HG02970 (cell line): ENCODE measurements at regions not wholly inside any gene's neighbourhood (a gene's known extent, or its start where the extent isn't known, plus 50 kb on each side); places are given as distances from the start of the nearest gene placed in this dataset.

Experiments used
- ATAC-seq: cut with Tn5 transposase; IDR thresholded peaks from one replicate; pipeline ENCODE4 v1.9.1; 2021; ENCODE audit warnings: mild to moderate bottlenecking, moderate library complexity, moderate number of reproducible peaks; ENCODE audit not compliant: unreplicated experiment, low FRiP score

- ATAC-seq: no peak
Measured at GRCh38 chrX:69028761-69029120, 136.5 kb downstream of the PJA1 start.

- peak; percentile 70 for ATAC-seq
Measured at GRCh38 chrX:69028006-69028760, 137.1 kb downstream of the PJA1 start.

DNA sequence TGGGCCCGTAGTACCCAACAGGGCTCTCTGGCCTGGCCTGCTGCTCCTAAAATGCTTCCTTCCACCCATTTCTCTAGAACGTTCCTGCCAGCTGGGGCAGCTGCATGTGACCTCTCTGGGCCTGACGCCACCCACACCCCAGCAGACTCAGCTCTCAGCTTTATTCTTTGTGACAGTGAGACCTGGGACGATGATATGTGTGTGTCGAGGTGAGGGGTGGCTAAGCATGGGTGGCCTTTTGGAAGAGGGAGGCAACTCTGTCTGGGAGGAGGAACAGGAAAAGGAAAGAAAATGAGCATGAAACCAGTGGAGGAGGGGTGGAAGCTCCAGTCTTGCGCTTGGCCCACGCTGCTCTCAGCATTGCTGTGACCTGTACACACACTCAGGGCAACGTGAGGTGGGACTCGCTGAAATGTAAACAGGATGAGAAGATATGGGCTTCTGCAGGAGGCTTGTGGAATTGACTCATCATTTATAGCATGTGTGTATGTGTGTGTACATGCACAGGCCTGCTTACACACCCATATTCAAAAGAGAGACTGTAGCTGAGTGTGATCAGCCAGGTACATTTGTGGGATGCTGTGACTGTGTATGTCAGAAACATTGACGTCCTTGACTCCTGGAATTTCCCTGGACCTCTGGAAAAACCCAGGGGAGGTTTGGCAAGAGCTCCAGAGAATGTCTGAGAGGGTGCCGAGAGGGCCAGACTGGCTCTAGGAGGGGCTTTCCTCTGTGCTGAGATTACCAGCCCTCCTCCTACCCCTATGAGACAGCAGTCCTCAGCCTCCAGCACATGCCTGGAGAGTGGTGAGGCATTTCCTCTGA, 137.9 kb downstream of the PJA1 start:
- ATAC-seq: no peak

- ATAC-seq: no peak
Measured at GRCh38 chrX:69025802-69026301, 139.4 kb downstream of the PJA1 start.

GRCh38 chrX:69024931-69025330, 140.3 kb downstream of the PJA1 start:
- ATAC-seq: no peak

DNA sequence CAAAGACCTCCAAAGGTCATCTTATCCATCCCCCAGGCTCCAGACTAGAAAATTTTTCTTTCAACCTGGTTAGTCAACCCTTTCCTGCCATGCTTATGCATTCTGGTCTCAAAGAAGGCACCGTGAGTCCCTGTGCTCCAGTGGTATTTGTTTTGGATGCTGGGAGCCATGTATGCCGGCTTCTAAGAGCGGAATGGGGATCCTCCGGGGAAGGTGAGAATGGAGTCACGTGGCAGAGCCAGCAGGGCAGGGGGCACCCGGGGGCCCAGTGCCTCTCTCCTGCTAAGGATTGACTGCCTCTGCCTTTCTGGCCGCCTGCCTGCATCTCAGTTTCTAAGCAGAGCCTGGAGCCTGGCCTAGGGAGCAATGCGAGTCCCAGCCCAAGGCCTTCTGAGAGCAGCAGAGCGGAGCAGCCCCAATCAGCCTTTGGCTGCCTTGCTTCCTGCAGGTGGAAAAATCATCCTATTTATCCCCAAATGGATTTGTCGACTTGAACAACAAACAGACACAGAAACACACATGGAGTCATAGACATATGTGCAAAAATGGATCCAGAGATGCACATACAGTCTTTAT, 141.0 kb downstream of the PJA1 start:
- ATAC-seq: no peak

DNA sequence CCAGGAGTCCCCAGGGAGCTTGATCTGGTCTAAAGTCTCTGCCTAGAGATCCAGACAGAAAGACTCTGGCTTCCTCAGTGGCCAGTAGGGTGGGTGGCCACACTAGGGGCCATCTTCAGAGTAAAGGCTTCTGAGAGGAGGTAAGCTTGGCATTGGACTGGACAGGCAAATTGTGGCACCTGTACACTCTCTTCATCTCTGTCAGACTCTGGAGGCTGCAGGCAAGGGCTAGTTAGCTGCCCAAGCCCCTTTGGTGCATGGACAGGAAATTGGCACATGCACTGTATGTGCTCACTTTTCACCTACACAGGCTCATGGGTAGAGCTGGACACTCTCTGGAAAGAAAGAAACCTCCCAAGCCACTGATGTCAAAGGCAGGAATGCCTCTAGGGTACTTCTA, 142.8 kb downstream of the PJA1 start:
- ATAC-seq: no peak

GRCh38 chrX:69021141-69021960, 143.9 kb downstream of the PJA1 start:
- no peak for ATAC-seq

DNA sequence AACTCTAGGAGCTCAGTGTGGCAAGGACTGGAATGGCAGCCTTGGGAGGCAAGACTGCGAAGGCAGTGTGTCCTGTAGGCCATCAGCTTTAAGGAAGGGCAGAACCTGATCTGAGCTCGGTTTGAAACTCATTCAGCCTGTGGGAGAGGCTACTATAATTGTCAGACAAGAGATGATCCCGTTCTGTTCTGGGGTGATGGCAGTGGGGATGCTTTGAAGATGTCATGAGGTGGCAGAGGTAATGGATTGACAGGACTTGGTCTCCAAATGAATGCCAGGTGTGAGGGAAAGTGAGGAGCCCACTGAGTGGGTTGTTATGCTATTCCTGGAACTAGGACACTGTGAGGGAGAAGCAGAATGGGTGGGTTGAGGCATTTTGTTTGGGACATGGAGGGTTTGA, 144.9 kb downstream of the PJA1 start:
- no peak for ATAC-seq

DNA sequence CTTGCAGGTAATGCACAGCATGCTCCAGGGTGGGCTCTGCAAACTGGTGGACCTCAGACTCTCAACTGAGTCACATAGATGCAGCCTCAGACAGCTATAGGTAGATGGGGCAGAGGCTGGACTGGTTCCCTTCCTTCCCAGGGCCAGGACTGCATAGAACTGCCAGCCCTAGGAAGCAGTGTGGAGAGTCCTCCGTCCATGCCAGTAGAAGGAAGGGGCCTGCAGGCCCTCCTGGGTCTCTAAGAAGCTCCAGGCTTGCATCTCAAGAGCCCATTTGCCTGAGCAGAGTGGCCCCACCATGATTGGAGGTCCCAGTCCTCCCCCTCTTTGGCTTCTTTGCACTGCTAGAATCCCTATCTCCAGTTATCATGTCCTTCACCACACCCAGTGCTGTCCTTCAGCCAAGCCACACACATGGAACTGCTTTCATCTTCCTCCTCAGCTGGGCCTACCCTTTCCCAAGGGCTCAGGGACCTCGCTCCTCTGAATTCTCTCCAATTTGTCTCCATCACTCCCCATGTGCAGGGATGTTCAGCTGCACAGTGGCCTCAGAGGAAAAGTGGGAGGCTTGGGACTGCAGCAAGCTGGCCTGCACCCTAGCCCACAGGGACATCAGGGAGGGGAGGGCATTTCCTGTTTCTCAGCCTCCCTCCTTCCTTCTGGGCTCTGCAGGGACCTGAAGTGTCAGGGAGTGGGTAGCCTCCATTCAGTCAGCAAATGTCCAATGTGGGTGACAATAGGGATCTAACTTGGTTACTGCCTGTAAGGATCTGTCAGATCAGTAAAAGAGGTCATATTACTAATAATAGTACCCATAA, 146.0 kb downstream of the PJA1 start:
- ATAC-seq: no peak

GRCh38 chrX:69018416-69019072, 146.7 kb downstream of the PJA1 start:
- ATAC-seq: no peak

DNA sequence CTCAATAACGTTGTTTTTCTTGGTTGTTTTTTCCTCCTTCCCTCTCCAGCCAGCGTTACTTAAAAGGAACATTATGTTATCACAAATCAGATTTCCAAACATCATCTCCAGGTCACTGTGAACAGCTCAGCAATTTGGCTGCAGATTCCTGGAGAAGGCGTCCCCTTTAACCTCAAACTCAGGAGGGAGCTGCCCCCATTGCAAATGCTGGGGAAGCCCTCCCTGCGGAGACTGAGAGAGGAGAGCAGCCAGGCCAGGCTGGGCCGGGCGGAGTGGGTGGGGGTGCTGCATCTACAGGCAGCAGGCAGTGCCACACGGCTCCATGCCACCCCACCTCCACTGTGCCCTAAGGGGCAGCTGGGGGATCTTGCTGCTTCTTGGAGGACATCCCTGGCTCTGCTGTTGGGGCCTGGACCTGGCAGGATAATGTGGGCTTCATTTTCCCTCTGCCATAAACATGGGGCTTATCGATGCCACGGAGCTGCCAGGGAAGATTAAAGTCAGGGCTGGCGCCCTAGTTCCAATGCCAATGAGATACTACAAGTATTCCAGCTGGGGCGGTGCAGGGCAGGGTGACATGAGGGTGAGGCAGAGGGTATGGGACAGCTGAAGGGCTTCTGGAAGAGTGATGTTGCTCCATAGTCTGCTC, 148.8 kb downstream of the PJA1 start:
- ATAC-seq: no peak

DNA sequence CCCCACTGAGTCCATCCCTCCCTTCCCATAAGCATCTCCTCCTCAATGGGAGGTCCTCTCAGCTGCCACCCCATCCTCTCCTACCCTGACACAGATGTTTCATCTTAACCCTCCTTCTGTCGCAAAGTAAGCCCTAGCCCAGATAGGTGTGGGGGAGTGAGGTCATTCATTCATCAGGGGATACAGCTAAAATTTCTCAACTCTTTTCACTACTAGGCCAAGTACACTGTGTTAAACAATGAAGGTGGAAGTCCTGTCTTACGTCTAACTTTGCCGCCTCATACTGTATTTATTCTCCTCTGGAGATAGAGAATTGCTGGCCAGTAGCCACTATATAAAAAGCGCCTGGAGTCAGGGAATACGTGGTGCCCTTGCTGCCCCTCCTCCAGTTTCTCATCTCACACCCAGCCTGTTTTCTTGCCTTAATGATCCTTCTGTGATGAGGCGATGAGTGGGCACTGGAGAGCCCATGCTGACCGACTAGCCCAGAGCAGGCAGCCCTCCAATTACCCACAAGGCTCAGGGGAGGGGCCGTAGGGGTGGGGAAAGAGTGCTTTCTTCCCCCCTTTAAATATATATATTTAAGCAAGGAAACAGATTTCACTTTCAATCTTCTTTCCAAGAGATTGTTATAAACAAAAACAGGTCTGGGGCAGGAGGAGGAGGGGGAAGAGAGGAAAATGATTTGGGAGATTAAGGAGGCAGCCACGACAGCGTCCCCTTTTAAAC, 149.5 kb downstream of the PJA1 start:
- ATAC-seq: no peak

DNA sequence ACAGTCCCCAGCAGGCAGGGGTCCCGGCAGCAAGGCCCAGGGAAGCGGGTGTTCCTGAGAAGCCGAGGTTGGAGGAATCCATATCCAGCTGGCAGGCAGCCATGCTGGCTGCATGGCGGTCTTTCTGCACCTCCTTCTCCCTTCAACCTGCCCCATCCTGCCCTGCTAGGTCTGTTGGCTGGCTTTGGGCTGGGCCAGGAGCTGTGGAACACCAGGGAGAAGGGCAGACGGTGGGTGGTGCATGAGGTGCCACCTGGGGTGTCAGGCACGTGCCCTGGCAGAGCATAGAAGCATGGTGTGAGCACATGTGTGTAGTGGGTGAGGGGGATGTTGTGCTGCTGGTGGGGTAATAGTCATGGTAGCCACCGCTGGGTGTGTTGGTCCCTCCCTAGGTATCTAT, 150.1 kb downstream of the PJA1 start:
- no peak for ATAC-seq

GRCh38 chrX:69014200-69014599, 151.1 kb downstream of the PJA1 start:
- ATAC-seq: no peak

DNA sequence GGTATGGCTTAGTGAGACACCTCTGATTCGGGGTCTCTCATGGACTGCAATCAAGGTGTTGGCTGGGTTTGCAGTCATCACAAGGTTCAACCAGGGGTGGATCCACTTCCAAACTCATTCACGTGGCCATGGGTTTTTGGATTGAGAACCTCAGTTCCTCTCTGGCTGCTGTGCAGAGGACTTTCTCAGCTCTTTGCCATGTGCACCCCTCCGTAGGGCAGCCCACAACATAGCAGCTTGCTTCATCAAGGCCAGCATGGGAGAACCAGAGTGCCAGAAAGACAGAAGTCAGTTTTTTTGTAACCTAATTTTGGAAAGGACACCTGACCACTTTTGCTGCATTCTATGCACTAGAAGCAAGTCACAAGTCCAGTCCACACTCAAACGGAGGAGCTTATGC, 154.9 kb downstream of the PJA1 start:
- ATAC-seq: no peak

DNA sequence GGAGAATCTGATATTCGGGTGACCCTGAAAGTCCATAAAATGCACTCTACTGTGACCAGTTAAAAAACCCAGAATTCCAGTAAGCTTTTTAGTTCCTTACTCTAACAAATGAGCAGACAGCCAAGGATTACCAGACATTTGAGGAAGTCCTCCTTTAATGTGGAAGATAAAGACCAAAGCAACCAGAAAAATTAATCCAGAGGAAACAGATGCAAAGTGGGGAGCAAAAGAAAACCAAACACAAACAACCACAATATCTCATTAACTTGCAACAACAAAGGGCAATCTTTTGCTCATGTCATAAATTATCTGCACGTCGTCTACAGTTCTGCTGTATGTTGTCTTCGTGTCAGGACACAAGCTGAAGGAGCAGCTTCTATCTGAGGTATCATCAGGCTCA, 164.4 kb downstream of the PJA1 start:
- no peak for ATAC-seq

DNA sequence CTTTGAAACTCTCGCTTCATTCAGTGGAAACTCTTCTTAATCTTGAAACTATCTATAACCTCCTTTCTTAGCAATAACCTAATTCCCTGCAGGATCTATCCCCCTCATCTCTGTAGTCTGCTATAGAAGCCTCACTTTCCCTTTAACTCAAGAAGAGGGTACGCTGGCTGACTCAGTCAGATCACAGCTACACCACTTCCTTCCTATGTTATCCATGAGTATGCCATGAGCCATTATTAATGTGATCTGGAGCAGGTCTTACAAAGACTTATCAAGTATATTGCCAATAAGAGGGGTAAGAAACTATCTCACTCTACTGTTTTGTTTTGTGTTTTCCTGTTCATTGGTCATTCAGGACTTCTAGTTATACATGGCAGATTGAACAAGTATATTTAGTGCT, 165.3 kb downstream of the PJA1 start:
- ATAC-seq: no peak
